NT2/D1 (cell line): ENCODE measurements at regions not wholly inside any gene's neighbourhood (a gene's known extent, or its start where the extent isn't known, plus 50 kb on each side); places are given as distances from the start of the nearest gene placed in this dataset.

Experiments used
- DNase-seq: peaks from one replicate; pipeline ENCODE4 v3.0.0-alpha.2; 2011; ENCODE audit warnings: low read depth, low spot score
- H3K27me3 ChIP-seq: 2 replicates; pipeline ENCODE4 v1.6.0; 2011; ENCODE audit warnings: mild to moderate bottlenecking; ENCODE audit not compliant: insufficient read length, insufficient read depth
- H3K36me3 ChIP-seq: 2 replicates; pipeline ENCODE4 v1.6.1; 2011; ENCODE audit warnings: mild to moderate bottlenecking, low read length, mixed read lengths; ENCODE audit not compliant: insufficient read depth, insufficient read length
- H3K4me1 ChIP-seq: 2 replicates; pipeline ENCODE4 v1.5.1; 2011; ENCODE audit not compliant: insufficient read depth, insufficient read length
- H3K4me3 ChIP-seq: 2 replicates; pipeline ENCODE4 v1.5.1; 2011; ENCODE audit warnings: low read depth; ENCODE audit not compliant: insufficient read length
- H3K9ac ChIP-seq: 2 replicates; pipeline ENCODE4 v1.6.0; 2011; ENCODE audit warnings: low read depth; ENCODE audit not compliant: insufficient read length
- H3K9me3 ChIP-seq: 2 replicates; pipeline ENCODE4 v1.5.1; 2011; ENCODE audit warnings: mild to moderate bottlenecking, low read length; ENCODE audit not compliant: insufficient read depth
- SUZ12 ChIP-seq: IDR thresholded peaks from 2 replicates; pipeline ENCODE4 v1.6.1; 2011; ENCODE audit not compliant: insufficient read length, insufficient read depth; ENCODE audit errors: extremely low read depth
- YY1 ChIP-seq: IDR thresholded peaks from 2 replicates; pipeline ENCODE4 v1.6.1; 2011; ENCODE audit not compliant: insufficient read length, insufficient read depth
- ZNF274 ChIP-seq: IDR thresholded peaks from 2 replicates; pipeline ENCODE4 v1.6.1; 2011; ENCODE audit warnings: mild to moderate bottlenecking, low read depth, low read length

DNA sequence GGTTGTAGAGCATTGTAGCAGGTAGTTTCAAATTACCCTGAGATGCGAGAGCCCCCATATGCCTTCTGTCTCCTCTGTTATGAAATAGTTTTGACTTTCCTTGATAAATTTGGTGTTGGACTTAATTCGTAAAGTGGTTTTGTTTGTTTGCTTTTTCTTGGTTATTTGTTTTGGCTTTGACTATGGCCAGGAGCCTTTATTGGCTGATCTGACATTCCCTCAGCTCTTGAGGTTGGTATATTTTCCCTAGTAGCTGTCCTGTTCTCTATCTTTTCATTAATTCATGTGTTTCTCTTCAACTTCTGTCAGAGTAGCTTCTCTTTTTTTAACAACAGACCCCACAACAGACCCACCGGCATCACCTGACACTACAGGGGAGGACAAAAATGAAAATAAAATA lies 457.4 kb upstream of the MANEA start:
- no peak for DNase-seq
- Histone ChIP-seq H3K27me3 (no peaks in the 10 kb centered on the region), H3K4me3 (no peak overlapping the region), H3K9me3 (no peaks in the 10 kb centered on the region), H3K9ac (no peak overlapping the region), H3K4me1 (no peaks in the 10 kb centered on the region), H3K36me3 (no peaks in the 10 kb centered on the region)
- TF ChIP-seq YY1: no peak
- TF ChIP-seq ZNF274: no peak
- no peak for TF ChIP-seq SUZ12

DNA sequence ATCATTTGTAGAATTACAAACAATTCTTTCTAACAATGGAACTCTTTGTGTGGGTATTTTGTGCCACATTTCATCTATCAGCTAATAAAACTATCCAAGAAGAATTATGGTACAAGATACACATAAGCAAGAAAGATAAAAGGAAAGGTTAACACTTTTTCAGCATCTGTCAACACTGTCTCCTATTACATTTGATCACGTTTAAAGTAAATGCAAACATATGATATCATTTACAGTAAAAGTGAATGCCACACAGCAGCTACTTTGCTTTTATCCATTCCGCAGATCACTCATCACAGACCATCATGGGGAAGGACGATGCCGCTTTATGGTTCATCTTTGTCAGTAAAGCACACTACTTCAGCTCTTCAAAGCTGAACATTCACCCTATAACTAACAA lies 456.4 kb upstream of the MANEA start:
- H3K9me3 ChIP-seq: no peaks in the 10 kb centered on the region
- no peaks in the 10 kb centered on the region for H3K27me3 ChIP-seq
- DNase-seq: no peak
- no peaks in the 10 kb centered on the region for H3K36me3 ChIP-seq
- H3K4me1 ChIP-seq: no peaks in the 10 kb centered on the region
- H3K4me3 ChIP-seq: no peak overlapping the region
- no peak for TF ChIP-seq SUZ12
- H3K9ac ChIP-seq: no peak overlapping the region

DNA sequence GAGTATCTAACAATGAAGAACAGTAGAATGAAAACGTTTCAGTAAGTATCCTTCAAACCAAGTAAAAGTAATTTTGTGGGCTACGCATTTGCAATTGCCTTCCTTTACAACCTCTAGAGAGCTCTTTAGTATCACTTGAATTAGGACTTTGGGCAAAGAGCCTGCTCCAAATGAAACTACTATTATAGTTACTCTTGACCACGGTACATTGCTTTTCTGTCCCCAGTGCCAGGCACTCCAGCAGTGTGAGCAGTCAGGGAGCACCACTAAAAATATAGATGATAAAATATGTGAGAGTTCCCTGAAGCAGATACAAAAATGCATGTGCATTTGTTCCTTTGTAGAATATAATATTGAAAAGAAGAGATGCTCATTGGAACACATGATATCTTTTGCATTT lies 450.1 kb upstream of the MANEA start:
- no peaks in the 10 kb centered on the region for H3K36me3 ChIP-seq
- H3K4me1 ChIP-seq: no peaks in the 10 kb centered on the region
- no peak overlapping the region for H3K4me3 ChIP-seq
- no peak for DNase-seq
- no peaks in the 10 kb centered on the region for H3K9me3 ChIP-seq
- no peaks in the 10 kb centered on the region for H3K27me3 ChIP-seq
- no peak for TF ChIP-seq SUZ12
- no peak for TF ChIP-seq YY1
- no peak for TF ChIP-seq ZNF274
- H3K9ac ChIP-seq: no peak overlapping the region

DNA sequence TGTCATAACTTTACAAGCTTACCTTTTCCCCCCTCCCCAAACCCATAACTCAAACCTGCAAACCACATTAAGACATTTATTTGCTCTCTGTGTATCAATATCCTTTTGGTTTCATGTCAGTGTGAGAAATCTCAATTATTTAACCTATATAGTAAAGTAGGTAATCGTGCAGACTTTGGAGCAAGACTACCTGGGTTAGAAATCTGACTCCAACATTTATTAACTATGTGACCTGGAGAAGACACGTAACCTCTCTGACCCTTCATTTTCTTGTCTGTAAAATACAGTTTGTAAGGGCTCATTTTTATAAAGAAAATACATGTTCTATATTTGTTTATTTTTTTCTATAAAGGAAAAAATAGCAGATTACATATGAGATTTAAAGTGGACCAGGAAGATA lies 448.9 kb upstream of the MANEA start:
- H3K36me3 ChIP-seq: no peaks in the 10 kb centered on the region
- H3K9ac ChIP-seq: no peak overlapping the region
- H3K4me1 ChIP-seq: no peaks in the 10 kb centered on the region
- no peak for DNase-seq
- no peak overlapping the region for H3K4me3 ChIP-seq
- H3K9me3 ChIP-seq: no peaks in the 10 kb centered on the region
- H3K27me3 ChIP-seq: no peaks in the 10 kb centered on the region
- TF ChIP-seq ZNF274: no peak
- no peak for TF ChIP-seq YY1
- TF ChIP-seq SUZ12: no peak

DNA sequence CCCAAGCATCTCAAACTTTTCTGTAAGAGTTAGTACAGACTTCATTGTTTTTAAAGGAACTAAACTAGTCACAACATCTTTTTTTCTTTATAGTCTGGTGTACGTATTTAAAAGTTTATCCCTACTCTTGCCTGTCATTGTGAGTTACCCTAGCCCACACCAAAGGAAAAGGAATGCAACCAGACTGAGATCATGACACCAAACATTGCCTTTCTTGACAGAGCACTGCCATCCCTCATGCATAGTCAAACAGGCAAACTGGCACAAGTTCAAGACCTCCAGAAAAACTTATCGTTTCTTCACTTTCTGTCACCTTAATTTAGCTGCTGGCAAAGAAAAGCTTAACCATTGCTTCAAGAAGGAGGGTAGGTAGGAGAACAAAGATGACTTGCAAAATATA lies 448.4 kb upstream of the MANEA start:
- TF ChIP-seq YY1 (no peak), SUZ12 (no peak), ZNF274 (no peak)
- H3K9me3 ChIP-seq: no peaks in the 10 kb centered on the region
- no peaks in the 10 kb centered on the region for H3K27me3 ChIP-seq
- H3K4me3 ChIP-seq: no peak overlapping the region
- no peaks in the 10 kb centered on the region for H3K4me1 ChIP-seq
- no peaks in the 10 kb centered on the region for H3K36me3 ChIP-seq
- DNase-seq: no peak
- H3K9ac ChIP-seq: no peak overlapping the region

DNA sequence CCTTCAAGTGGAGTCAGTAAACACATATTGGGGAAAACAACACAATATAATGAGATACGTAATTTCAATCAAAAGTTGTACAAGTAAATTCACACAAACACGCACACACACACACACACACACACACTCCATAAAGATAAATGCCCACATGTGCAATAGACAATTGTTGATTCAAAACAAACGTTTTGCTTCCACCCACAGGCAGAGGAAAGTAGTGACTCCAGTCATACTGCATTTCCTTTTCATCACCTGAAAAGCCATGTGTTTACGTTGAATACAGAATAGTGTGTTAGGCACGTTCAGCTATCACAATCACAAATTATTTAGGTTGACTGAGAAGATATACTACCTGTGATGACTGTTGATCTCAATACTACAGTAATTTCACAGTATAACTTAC lies 443.8 kb upstream of the MANEA start:
- no peak for DNase-seq
- Histone ChIP-seq H3K36me3 (no peaks in the 10 kb centered on the region), H3K9me3 (no peaks in the 10 kb centered on the region), H3K4me1 (no peaks in the 10 kb centered on the region), H3K9ac (no peak overlapping the region), H3K4me3 (no peak overlapping the region), H3K27me3 (no peaks in the 10 kb centered on the region)
- TF ChIP-seq ZNF274 (no peak), SUZ12 (no peak), YY1 (no peak)

DNA sequence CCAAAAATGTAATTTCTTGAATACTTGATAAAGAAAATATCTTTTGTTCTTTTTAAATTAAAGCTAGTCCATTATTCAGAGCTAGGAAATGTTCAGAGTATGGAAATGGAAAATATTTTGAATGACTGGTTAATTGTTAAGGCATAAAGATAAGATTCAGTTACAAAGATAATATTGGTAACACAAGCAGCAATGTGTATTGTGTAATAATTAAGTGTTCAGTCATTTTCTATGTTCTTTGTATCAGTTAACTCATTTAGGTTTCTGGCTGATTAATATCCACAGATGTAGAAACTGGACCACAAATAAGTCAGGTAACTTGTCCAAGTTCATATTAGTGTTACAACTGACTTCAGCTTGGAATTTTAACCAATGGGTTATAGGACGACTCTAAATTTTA lies 442.2 kb upstream of the MANEA start:
- no peaks in the 10 kb centered on the region for H3K27me3 ChIP-seq
- H3K4me1 ChIP-seq: no peaks in the 10 kb centered on the region
- TF ChIP-seq YY1: no peak
- TF ChIP-seq SUZ12: no peak
- TF ChIP-seq ZNF274: no peak
- H3K9me3 ChIP-seq: no peaks in the 10 kb centered on the region
- no peak overlapping the region for H3K9ac ChIP-seq
- DNase-seq: no peak
- H3K4me3 ChIP-seq: no peak overlapping the region
- H3K36me3 ChIP-seq: no peaks in the 10 kb centered on the region

DNA sequence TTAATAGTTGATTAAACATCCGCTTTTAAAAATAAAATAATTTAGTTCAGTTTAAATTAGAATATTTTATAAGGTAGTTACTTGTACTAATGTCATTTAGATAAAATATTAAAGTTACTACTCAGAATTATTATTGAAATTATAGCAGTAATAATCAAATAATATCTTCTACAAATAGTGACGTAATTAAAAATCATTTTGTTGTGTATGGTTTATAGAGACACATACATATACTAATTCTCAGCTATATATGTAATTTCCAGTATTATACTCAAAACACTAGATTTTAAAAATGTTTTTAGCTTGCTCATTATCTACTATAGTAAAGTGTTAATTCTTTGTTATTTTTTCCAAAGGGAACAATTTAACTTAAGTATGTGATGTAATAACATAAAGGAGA lies 435.2 kb upstream of the MANEA start:
- DNase-seq: no peak
- no peak overlapping the region for H3K9ac ChIP-seq
- no peaks in the 10 kb centered on the region for H3K36me3 ChIP-seq
- TF ChIP-seq ZNF274: no peak
- no peak for TF ChIP-seq SUZ12
- TF ChIP-seq YY1: no peak
- H3K27me3 ChIP-seq: no peaks in the 10 kb centered on the region
- H3K4me1 ChIP-seq: no peaks in the 10 kb centered on the region
- H3K9me3 ChIP-seq: no peaks in the 10 kb centered on the region
- H3K4me3 ChIP-seq: no peak overlapping the region
